Hindlimb muscle (tissue), 1 donor: ENCODE measurements at regions not wholly inside any gene's neighbourhood (a gene's known extent, or its start where the extent isn't known, plus 50 kb on each side); places are given as distances from the start of the nearest gene placed in this dataset.

ENCODE experiments used
- DNase-seq: peaks from one replicate; pipeline ENCODE4 v3.0.0-alpha.2; 2013

GRCh38 chr12:84807249-84807648 lies 105.3 kb downstream of the SLC6A15 start:
- DNase-seq, result no peak

DNA sequence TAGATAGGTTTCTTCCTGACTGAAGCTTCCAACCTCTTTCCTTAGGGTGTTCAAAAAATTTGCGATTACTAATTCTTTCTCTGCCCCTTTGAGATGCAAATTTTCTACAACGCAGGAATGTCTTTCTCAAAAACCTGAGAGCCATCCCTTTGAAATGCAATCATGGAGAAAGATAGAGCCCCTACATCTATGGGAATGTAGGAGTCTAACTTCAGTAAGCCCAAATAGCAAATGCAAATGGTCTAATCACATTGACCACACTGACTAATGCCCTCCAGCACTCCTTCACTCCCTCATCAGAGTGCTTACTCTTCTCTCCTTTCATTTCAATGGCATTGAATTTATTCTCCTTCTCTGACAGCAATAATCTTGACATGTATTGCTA lies 107.1 kb downstream of the SLC6A15 start:
- DNase-seq, result no peak

DNA sequence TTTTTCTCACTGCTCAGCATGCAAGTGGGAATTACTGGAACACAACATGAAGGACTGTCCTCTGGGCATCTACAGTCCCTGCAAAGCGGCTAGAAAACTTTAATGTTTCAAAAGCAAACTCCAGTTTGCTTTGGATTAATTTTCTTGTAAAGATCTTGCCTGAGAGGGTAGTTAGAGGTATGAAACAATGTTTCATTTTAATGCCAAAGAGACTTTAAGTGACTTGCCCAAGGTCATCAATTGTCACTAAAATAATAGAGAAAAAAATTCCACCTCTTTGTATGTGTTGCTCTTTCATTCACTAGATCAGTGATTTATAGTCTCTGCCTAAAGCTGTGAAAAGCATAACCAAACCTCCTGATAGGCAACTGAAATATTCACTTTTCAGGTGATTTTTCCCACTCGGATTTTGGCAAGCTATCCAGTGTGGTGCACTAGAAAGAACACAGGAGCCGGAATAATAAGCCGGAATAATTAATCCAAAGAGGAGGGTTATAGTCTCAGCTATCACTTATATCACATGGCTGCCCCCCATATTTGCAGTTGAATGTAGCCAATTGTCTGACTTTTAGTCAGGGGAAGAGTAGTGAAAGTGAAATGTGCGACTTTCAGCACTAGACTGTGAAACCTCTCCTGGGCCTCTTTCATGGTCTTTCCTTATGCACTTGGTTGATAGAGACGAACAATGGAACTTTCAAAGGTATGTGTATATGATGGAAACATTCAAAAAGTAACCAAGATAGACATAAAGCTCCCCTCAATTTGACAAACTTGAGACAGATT lies 107.7 kb downstream of the SLC6A15 start:
- DNase-seq, result no peak

GRCh38 chr12:84803661-84804060 lies 108.9 kb downstream of the SLC6A15 start:
- no peak for DNase-seq

GRCh38 chr12:84802161-84802560 lies 110.4 kb downstream of the SLC6A15 start:
- peak; percentile 54 for DNase-seq

DNA sequence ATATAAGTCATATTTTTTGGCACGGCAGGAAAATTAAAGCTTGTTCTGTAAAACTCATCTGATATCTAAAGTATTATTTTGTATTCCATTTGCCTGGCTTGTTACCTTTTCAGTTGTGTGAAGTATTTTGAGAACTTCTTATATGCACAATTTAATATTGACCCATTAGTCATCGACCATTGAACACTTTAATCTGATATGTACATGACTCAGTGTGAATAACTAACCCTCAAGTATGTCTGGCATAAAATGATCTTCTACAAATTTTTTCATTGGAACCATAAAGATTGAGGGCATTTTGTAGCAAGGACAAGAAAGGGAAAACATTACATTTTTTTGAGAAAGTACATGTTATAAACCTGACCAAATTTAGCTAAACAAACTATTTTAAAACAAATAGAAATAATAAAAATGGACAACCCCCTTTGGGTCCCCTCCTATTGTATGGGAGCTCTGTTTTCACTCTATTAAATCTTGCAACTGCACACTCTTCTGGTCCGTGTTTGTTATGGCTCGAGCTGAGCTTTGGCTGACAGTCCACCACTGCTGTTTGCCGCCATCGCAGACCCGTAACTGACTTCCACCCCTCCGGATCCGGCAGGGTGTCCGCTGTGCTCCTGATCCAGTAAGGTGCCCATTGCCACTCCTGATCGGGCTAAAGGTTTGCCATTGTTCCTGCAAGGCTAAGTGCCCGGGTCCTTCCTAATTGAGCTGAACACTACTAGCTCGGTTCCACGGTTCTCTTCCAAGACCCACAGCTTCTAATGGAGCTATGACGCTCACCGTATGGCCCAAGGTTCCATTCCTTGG lies 118.8 kb downstream of the SLC6A15 start:
- no peak for DNase-seq

GRCh38 chr12:84791444-84791843 lies 121.2 kb downstream of the SLC6A15 start:
- DNase-seq, result no peak

GRCh38 chr12:84789184-84789583 lies 123.4 kb downstream of the SLC6A15 start:
- DNase-seq, result no peak

GRCh38 chr12:84787253-84787652 lies 125.3 kb downstream of the SLC6A15 start:
- DNase-seq, result no peak

DNA sequence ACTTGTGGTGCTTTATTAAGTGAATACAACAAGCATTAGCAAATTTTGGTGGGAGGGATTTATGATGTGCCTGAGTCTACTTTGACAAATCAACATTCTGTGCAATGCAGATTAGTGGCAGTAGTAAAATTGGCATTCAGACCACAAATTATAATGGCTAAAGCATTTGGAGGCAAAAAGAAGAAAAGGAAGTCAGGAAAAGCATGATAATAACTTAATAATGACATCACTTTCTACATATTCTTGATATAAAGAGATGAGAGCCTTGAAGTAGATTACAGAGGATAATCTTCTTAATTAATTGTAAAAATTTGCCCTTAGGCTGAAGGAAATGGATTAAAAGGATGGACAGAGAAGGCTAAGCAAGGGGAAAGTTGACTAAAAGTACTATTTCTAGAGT lies 126.0 kb downstream of the SLC6A15 start:
- DNase-seq, result no peak

DNA sequence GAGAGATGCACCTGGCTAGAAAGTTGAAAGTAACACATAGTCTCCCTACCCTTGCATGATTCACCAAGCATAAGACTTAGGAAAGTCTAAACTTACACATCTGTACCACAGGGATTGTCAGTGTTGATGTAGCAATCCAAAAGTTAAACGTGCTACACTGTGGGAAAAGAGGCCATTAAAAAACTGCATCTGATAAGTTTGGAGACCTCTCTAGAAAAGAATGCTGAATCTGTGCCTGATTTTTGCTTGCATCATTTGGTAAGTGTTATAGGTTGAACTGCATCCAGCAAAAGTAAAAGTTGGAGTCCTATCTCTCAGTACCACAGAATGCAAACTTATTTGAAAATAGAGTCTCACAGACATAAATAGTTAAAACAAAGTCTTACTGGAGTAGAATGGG lies 126.6 kb downstream of the SLC6A15 start:
- DNase-seq, result no peak

- no peak for DNase-seq
Observed at GRCh38 chr12:84785281-84785680, 127.3 kb downstream of the SLC6A15 start.

- DNase-seq, result no peak
Observed at GRCh38 chr12:84779169-84779568, 133.4 kb downstream of the SLC6A15 start.

- DNase-seq, result no peak
Observed at GRCh38 chr12:84772281-84772680, 140.3 kb downstream of the SLC6A15 start.

DNA sequence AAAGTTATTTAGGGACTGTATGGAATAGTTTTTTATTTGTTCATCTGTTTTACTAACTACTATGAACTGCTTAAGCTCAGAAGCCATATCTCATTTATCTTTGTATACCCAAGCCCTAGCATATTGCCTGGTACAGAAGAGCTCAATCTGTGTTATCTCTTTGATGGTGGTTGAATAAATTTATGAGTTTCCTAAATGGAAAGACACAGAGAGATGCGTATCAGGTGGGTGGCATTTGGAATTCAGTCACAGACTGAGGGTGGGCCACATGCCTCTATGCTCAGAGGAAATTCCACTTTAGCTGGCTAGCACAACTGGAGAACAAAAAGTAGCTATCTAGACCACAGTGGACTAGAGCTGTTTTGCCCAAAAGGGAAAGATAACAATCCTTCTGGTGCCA lies 145.5 kb downstream of the SLC6A15 start:
- DNase-seq, result no peak

DNA sequence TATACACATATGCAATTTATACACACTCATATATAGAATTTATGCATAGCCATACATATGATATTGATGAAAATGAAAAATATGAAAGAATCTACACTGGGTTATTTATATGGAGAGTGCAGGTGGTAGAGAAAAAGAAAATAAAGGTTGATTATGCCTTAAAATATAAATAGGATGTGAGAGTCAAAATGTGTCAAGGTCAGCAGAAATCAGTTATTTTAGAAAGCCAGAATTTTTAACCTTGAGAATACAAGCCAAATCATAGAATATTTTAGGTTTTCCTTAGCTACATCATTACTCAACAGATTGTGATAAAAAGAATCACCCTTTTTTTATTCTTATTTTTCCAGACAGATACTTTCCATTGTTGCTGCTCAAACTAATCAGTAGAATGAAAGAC lies 146.2 kb downstream of the SLC6A15 start:
- no peak for DNase-seq

- no peak for DNase-seq
Observed at GRCh38 chr12:84764001-84764400, 148.6 kb downstream of the SLC6A15 start.

DNA sequence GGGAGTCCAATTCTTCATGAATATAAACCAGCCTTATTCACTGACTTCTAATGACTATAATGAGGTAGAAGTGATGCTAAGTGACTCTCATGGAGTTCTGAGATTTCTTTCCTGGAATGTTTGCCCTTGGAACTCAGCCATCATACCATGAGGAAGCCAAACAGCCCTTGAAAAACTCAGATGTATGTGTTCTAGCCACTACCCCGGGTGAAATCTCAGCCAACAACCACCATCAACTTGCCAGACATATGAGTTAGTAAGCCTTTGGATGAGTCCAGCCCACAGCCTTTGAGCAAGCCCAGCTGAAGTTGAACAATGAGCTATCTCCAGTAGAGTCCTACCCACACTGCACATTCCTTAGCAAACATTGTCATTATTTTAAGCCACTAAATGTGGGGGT lies 149.5 kb downstream of the SLC6A15 start:
- no peak for DNase-seq

GRCh38 chr12:84760091-84760865 lies 152.3 kb downstream of the SLC6A15 start:
- no peak for DNase-seq

- no peak for DNase-seq
Observed at GRCh38 chr12:84757978-84758377, 154.6 kb downstream of the SLC6A15 start.

DNA sequence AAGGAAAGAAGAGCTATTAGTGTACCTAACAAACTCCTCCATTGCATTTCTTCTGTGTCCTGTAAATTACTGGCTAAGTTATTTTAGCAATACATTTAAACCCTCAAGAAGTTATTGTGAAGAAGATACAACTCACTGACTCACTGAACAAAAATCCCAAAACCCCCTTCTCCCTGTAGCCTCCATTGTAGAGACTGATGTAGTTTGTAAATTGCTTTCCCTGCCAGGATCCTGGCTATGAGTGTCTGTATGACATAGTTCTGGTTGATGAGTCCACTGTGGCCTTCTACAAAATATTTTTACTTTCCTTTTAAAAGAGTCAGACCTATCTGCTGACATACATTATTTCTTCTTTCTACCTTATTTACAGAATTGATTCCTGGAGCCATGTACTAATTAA lies 155.6 kb downstream of the SLC6A15 start:
- DNase-seq, result no peak

GRCh38 chr12:84745127-84745526 lies 167.5 kb downstream of the SLC6A15 start:
- DNase-seq, result no peak

DNA sequence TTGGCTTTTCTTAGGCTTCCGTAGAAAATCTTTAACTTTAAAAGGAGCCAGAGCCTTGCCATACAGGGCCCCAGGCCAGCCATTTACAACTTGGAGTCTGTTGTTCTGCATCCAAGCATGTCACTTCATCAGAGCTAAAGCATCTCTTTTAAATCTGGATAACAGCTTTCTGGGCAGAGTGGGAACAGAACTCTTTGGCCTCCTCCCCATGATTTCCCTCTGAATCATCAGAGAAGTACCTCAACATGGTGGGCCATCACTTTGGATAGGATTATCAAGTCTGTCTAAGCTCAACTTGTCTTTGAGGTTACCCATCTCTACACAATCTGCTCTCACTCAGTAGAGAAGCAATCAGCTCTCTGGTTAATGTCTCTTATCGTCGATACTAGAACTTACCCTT lies 170.9 kb downstream of the SLC6A15 start:
- peak; percentile 32 for DNase-seq
